Dendritic cell treated with granulocyte-macrophage colony-stimulating factor and Interleukin-4, amounts not matched to agents 40 ng/mL and 50 ng/mL, for 4 days (primary cell): ENCODE measurements at regions not wholly inside any gene's neighbourhood (a gene's known extent, or its start where the extent isn't known, plus 50 kb on each side); places are given as distances from the start of the nearest gene placed in this dataset.

Experiments used
- H3K27ac Mint-ChIP-seq: one replicate; pipeline ENCODE4 v1.8.0; 2022; ENCODE audit warnings: mild to moderate bottlenecking, mixed read lengths
- H3K27me3 Mint-ChIP-seq: one replicate; pipeline ENCODE4 v1.8.0; 2022; ENCODE audit warnings: mild to moderate bottlenecking, mixed read lengths
- H3K36me3 Mint-ChIP-seq: one replicate; pipeline ENCODE4 v1.8.0; 2022; ENCODE audit warnings: low read depth, mixed read lengths
- H3K4me1 Mint-ChIP-seq: one replicate; pipeline ENCODE4 v1.8.0; 2022; ENCODE audit warnings: low read depth, mixed read lengths
- H3K4me3 Mint-ChIP-seq: one replicate; pipeline ENCODE4 v1.8.0; 2022; ENCODE audit warnings: mild to moderate bottlenecking, moderate library complexity, mixed read lengths
- H3K9me3 Mint-ChIP-seq: one replicate; pipeline ENCODE4 v1.8.0; 2022; ENCODE audit warnings: mixed read lengths
- intact Hi-C: fragments of 100-400 bp; cut with micrococcal nuclease; formaldehyde crosslinking; loops from one replicate; pipeline ENCODE4 v1.15.0; 2022

GRCh38 chr12:63302269-63302940, 151.4 kb upstream of the AVPR1A start:
- H3K27me3 Mint-ChIP-seq = no peaks in the 10 kb centered on the region
- H3K4me3 Mint-ChIP-seq = no peak overlapping the region
- H3K27ac Mint-ChIP-seq = no peak overlapping the region
- H3K9me3 Mint-ChIP-seq = no peaks in the 10 kb centered on the region
- intact Hi-C loops = no loop called here
- no peaks in the 10 kb centered on the region for H3K4me1 Mint-ChIP-seq
- H3K36me3 Mint-ChIP-seq = no peaks in the 10 kb centered on the region

GRCh38 chr12:63301311-63301710, 150.3 kb upstream of the AVPR1A start:
- intact Hi-C loops = no loop called here
- Mint-ChIP-seq H3K9me3 (no peaks in the 10 kb centered on the region), H3K27me3 (no peaks in the 10 kb centered on the region), H3K36me3 (no peaks in the 10 kb centered on the region), H3K4me1 (no peaks in the 10 kb centered on the region), H3K27ac (no peak overlapping the region), H3K4me3 (no peak overlapping the region)

- Mint-ChIP-seq H3K4me3 (no peak overlapping the region), H3K4me1 (no peaks in the 10 kb centered on the region), H3K27me3 (no peaks in the 10 kb centered on the region), H3K36me3 (no peaks in the 10 kb centered on the region), H3K27ac (no peak overlapping the region), H3K9me3 (no peaks in the 10 kb centered on the region)
- intact Hi-C loops = no loop called here
These were observed 147.5 kb upstream of the AVPR1A start for GRCh38 chr12:63298386-63298930.

GRCh38 chr12:63294327-63294632, 143.3 kb upstream of the AVPR1A start:
- intact Hi-C loops = no loop called here
- no peak overlapping the region for H3K4me3 Mint-ChIP-seq
- no peaks in the 10 kb centered on the region for H3K36me3 Mint-ChIP-seq
- H3K9me3 Mint-ChIP-seq = no peaks in the 10 kb centered on the region
- no peaks in the 10 kb centered on the region for H3K27me3 Mint-ChIP-seq
- H3K27ac Mint-ChIP-seq = no peak overlapping the region
- no peaks in the 10 kb centered on the region for H3K4me1 Mint-ChIP-seq

GRCh38 chr12:63292471-63293221, 141.6 kb upstream of the AVPR1A start:
- intact Hi-C loops = no loop called here
- H3K4me1 Mint-ChIP-seq = no peaks in the 10 kb centered on the region
- H3K9me3 Mint-ChIP-seq = no peaks in the 10 kb centered on the region
- H3K4me3 Mint-ChIP-seq = no peak overlapping the region
- H3K27ac Mint-ChIP-seq = no peak overlapping the region
- no peaks in the 10 kb centered on the region for H3K36me3 Mint-ChIP-seq
- H3K27me3 Mint-ChIP-seq = no peaks in the 10 kb centered on the region

GRCh38 chr12:63276537-63277365, 125.8 kb upstream of the AVPR1A start:
- H3K9me3 Mint-ChIP-seq = no peaks in the 10 kb centered on the region
- no peaks in the 10 kb centered on the region for H3K36me3 Mint-ChIP-seq
- no peaks in the 10 kb centered on the region for H3K27me3 Mint-ChIP-seq
- intact Hi-C loops = loop anchor here (10.0 kb wide), 1 partner anchor 172 kb away; no protein-coding TSS in a partner anchor
- H3K4me1 Mint-ChIP-seq = no peaks in the 10 kb centered on the region
- H3K27ac Mint-ChIP-seq = no peak overlapping the region
- H3K4me3 Mint-ChIP-seq = no peak overlapping the region

- Mint-ChIP-seq H3K4me3 (no peak overlapping the region), H3K27me3 (no peaks in the 10 kb centered on the region), H3K9me3 (peaks cover 30% of the 10 kb centered on the region), H3K36me3 (no peaks in the 10 kb centered on the region), H3K27ac (no peak overlapping the region), H3K4me1 (no peaks in the 10 kb centered on the region)
- intact Hi-C loops = no loop called here
These were observed 116.0 kb upstream of the AVPR1A start for GRCh38 chr12:63266988-63267387.

GRCh38 chr12:63264629-63265028, 113.6 kb upstream of the AVPR1A start:
- Mint-ChIP-seq H3K36me3 (no peaks in the 10 kb centered on the region), H3K27ac (no peak overlapping the region), H3K4me3 (no peak overlapping the region), H3K27me3 (no peaks in the 10 kb centered on the region), H3K9me3 (peaks cover 23% of the 10 kb centered on the region), H3K4me1 (no peaks in the 10 kb centered on the region)
- intact Hi-C loops = no loop called here

- intact Hi-C loops = no loop called here
- Mint-ChIP-seq H3K27ac (no peak overlapping the region), H3K27me3 (no peaks in the 10 kb centered on the region), H3K9me3 (peaks cover 11% of the 10 kb centered on the region), H3K36me3 (no peaks in the 10 kb centered on the region), H3K4me3 (no peak overlapping the region), H3K4me1 (no peaks in the 10 kb centered on the region)
These were observed 99.5 kb upstream of the AVPR1A start for GRCh38 chr12:63250486-63250885.

GRCh38 chr12:63238892-63239291, 87.9 kb upstream of the AVPR1A start:
- intact Hi-C loops = no loop called here
- no peaks in the 10 kb centered on the region for H3K4me1 Mint-ChIP-seq
- H3K36me3 Mint-ChIP-seq = no peaks in the 10 kb centered on the region
- H3K9me3 Mint-ChIP-seq = peaks cover 36% of the 10 kb centered on the region
- no peaks in the 10 kb centered on the region for H3K27me3 Mint-ChIP-seq
- H3K4me3 Mint-ChIP-seq = no peak overlapping the region
- H3K27ac Mint-ChIP-seq = no peak overlapping the region

GRCh38 chr12:63232896-63233295, 81.9 kb upstream of the AVPR1A start:
- H3K36me3 Mint-ChIP-seq = no peaks in the 10 kb centered on the region
- no peaks in the 10 kb centered on the region for H3K27me3 Mint-ChIP-seq
- no peak overlapping the region for H3K27ac Mint-ChIP-seq
- intact Hi-C loops = no loop called here
- H3K4me3 Mint-ChIP-seq = no peak overlapping the region
- H3K9me3 Mint-ChIP-seq = no peaks in the 10 kb centered on the region
- H3K4me1 Mint-ChIP-seq = no peaks in the 10 kb centered on the region

GRCh38 chr12:63228853-63229252, 77.9 kb upstream of the AVPR1A start:
- Mint-ChIP-seq H3K27ac (no peak overlapping the region), H3K27me3 (no peaks in the 10 kb centered on the region), H3K36me3 (no peaks in the 10 kb centered on the region), H3K4me1 (no peaks in the 10 kb centered on the region), H3K4me3 (no peak overlapping the region), H3K9me3 (no peaks in the 10 kb centered on the region)
- intact Hi-C loops = no loop called here

- H3K27ac Mint-ChIP-seq = no peak overlapping the region
- intact Hi-C loops = no loop called here
These were observed 75.9 kb upstream of the AVPR1A start for GRCh38 chr12:63226792-63227463.

GRCh38 chr12:63224396-63224795, 73.4 kb upstream of the AVPR1A start:
- no peaks in the 10 kb centered on the region for H3K36me3 Mint-ChIP-seq
- no peaks in the 10 kb centered on the region for H3K9me3 Mint-ChIP-seq
- no peak overlapping the region for H3K4me3 Mint-ChIP-seq
- no peaks in the 10 kb centered on the region for H3K27me3 Mint-ChIP-seq
- H3K4me1 Mint-ChIP-seq = no peaks in the 10 kb centered on the region
- no peak overlapping the region for H3K27ac Mint-ChIP-seq
- intact Hi-C loops = no loop called here

More at GRCh38 chr12:63226792-63227463, 75.9 kb upstream of the AVPR1A start:
- Mint-ChIP-seq H3K27me3 (no peaks in the 10 kb centered on the region), H3K36me3 (no peaks in the 10 kb centered on the region), H3K9me3 (no peaks in the 10 kb centered on the region), H3K4me1 (no peaks in the 10 kb centered on the region), H3K4me3 (no peak overlapping the region)
